ENCODE measurements at regions not wholly inside any gene's neighbourhood (a gene's known extent, or its start where the extent isn't known, plus 50 kb on each side); places are given as distances from the start of the nearest gene placed in this dataset.

DNA sequence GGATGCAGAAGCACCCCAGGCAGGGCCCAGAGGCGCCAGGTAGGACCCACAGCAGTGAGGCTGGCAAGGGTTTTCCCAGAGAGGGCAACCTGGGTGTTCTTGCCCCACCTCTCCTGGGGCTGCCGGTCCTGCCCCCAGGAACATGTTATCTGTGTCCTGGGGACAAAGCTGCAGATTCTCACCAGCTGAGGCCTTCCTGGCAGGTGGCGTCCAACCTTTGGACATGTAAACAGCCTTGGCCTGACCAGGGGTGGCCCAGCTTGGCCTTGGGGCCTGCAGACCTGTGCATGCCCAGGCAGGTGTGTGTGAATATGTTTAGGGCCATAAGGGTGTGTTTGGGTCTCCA, 101.8 kb upstream of the LARP1 start (continued):
- peak; percentile 89 for TF ChIP-seq GATAD2A (CRISPR knock-in tag; IDR thresholded peaks at IDR 0.05)
- TF ChIP-seq, protein P1, sequence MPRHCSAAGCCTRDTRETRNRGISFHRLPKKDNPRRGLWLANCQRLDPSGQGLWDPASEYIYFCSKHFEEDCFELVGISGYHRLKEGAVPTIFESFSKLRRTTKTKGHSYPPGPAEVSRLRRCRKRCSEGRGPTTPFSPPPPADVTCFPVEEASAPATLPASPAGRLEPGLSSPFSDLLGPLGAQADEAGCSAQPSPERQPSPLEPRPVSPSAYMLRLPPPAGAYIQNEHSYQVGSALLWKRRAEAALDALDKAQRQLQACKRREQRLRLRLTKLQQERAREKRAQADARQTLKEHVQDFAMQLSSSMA (CRISPR knock-in tag; IDR thresholded peaks at IDR 0.05): no peak
- TF ChIP-seq PPARG (CRISPR knock-in tag; conservative IDR thresholded peaks at IDR 0.05): 0 out of 2 replicates have a peak, but pooled peaks have one; percentile 51
- no peak for TF ChIP-seq SRSF4 (IDR thresholded peaks at IDR 0.05; ENCODE audit: low read depth, low read length, poor library complexity, severe bottlenecking)
- TF ChIP-seq ZNF674 (CRISPR knock-in tag; IDR thresholded peaks at IDR 0.05; ENCODE audit: low read depth): no peak
- TF ChIP-seq, protein P2, sequence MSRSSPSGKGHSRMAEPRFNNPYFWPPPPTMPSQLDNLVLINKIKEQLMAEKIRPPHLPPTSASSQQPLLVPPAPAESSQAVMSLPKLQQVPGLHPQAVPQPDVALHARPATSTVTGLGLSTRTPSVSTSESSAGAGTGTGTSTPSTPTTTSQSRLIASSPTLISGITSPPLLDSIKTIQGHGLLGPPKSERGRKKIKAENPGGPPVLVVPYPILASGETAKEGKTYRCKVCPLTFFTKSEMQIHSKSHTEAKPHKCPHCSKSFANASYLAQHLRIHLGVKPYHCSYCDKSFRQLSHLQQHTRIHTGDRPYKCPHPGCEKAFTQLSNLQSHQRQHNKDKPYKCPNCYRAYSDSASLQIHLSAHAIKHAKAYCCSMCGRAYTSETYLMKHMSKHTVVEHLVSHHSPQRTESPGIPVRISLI (CRISPR knock-in tag; IDR thresholded peaks at IDR 0.05; ENCODE audit: borderline replicate concordance): peak; percentile 39; the same call in 1 of the 2 replicates
- 0 out of 2 replicates have a peak, but pooled peaks have one; percentile 36 for TF ChIP-seq SNAI1 (CRISPR knock-in tag; IDR thresholded peaks at IDR 0.05; ENCODE audit: borderline replicate concordance)
- TF ChIP-seq, protein P3, sequence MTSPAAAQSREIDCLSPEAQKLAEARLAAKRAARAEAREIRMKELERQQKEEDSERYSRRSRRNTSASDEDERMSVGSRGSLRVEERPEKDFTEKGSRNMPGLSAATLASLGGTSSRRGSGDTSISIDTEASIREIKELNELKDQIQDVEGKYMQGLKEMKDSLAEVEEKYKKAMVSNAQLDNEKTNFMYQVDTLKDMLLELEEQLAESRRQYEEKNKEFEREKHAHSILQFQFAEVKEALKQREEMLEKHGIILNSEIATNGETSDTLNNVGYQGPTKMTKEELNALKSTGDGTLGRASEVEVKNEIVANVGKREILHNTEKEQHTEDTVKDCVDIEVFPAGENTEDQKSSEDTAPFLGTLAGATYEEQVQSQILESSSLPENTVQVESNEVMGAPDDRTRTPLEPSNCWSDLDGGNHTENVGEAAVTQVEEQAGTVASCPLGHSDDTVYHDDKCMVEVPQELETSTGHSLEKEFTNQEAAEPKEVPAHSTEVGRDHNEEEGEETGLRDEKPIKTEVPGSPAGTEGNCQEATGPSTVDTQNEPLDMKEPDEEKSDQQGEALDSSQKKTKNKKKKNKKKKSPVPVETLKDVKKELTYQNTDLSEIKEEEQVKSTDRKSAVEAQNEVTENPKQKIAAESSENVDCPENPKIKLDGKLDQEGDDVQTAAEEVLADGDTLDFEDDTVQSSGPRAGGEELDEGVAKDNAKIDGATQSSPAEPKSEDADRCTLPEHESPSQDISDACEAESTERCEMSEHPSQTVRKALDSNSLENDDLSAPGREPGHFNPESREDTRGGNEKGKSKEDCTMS (CRISPR knock-in tag; conservative IDR thresholded peaks at IDR 0.05): no peak
- TF ChIP-seq RAD51 (IDR thresholded peaks at IDR 0.05; ENCODE audit: borderline replicate concordance): no peak
- TF ChIP-seq ZIK1 (CRISPR knock-in tag; IDR thresholded peaks at IDR 0.05; ENCODE audit: borderline replicate concordance, low read depth): no peak
- TF ChIP-seq FOSL2 (CRISPR knock-in tag; IDR thresholded peaks at IDR 0.05): peak; percentile 69
- TF ChIP-seq MED13 (CRISPR knock-in tag; IDR thresholded peaks at IDR 0.05): peak; percentile 88; the same call in 1 of the 2 replicates
- TF ChIP-seq ZNF510 (CRISPR knock-in tag; IDR thresholded peaks at IDR 0.05; ENCODE audit: low read depth): no peak
- TF ChIP-seq, protein P4, sequence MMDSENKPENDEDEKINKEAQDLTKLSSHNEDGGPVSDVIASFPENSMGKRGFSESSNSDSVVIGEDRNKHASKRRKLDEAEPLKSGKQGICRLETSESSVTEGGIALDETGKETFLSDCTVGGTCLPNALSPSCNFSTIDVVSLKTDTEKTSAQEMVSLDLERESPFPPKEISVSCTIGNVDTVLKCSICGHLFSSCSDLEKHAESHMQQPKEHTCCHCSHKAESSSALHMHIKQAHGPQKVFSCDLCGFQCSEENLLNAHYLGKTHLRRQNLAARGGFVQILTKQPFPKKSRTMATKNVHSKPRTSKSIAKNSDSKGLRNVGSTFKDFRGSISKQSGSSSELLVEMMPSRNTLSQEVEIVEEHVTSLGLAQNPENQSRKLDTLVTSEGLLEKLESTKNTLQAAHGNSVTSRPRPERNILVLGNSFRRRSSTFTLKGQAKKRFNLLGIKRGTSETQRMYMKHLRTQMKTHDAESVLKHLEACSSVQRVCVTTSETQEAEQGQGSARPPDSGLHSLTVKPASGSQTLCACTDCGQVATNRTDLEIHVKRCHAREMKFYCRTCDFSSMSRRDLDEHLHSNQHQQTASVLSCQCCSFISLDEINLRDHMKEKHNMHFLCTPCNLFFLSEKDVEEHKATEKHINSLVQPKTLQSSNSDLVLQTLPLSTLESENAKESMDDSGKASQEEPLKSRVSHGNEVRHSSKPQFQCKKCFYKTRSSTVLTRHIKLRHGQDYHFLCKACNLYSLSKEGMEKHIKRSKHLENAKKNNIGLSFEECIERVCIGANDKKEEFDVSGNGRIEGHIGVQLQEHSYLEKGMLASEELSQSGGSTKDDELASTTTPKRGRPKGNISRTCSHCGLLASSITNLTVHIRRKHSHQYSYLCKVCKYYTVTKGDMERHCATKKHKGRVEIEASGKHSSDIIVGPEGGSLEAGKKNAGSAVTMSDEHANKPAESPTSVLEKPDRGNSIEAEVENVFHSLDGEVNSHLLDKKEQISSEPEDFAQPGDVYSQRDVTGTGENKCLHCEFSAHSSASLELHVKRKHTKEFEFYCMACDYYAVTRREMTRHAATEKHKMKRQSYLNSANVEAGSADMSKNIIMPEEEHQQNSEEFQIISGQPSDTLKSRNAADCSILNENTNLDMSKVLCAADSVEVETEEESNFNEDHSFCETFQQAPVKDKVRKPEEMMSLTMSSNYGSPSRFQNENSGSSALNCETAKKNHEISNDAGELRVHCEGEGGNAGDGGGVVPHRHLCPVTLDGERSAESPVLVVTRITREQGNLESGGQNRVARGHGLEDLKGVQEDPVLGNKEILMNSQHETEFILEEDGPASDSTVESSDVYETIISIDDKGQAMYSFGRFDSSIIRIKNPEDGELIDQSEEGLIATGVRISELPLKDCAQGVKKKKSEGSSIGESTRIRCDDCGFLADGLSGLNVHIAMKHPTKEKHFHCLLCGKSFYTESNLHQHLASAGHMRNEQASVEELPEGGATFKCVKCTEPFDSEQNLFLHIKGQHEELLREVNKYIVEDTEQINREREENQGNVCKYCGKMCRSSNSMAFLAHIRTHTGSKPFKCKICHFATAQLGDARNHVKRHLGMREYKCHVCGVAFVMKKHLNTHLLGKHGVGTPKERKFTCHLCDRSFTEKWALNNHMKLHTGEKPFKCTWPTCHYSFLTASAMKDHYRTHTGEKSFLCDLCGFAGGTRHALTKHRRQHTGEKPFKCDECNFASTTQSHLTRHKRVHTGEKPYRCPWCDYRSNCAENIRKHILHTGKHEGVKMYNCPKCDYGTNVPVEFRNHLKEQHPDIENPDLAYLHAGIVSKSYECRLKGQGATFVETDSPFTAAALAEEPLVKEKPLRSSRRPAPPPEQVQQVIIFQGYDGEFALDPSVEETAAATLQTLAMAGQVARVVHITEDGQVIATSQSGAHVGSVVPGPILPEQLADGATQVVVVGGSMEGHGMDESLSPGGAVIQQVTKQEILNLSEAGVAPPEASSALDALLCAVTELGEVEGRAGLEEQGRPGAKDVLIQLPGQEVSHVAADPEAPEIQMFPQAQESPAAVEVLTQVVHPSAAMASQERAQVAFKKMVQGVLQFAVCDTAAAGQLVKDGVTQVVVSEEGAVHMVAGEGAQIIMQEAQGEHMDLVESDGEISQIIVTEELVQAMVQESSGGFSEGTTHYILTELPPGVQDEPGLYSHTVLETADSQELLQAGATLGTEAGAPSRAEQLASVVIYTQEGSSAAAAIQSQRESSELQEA (CRISPR knock-in tag; IDR thresholded peaks at IDR 0.05; ENCODE audit: not compliant biosample characterization): no peak
- TF ChIP-seq HMGA1 (CRISPR knock-in tag; conservative IDR thresholded peaks at IDR 0.05): no peak
- TF ChIP-seq GATAD1 (CRISPR knock-in tag; IDR thresholded peaks at IDR 0.05): peak; percentile 21; the same call in 1 of the 2 replicates
- TF ChIP-seq, protein P5, sequence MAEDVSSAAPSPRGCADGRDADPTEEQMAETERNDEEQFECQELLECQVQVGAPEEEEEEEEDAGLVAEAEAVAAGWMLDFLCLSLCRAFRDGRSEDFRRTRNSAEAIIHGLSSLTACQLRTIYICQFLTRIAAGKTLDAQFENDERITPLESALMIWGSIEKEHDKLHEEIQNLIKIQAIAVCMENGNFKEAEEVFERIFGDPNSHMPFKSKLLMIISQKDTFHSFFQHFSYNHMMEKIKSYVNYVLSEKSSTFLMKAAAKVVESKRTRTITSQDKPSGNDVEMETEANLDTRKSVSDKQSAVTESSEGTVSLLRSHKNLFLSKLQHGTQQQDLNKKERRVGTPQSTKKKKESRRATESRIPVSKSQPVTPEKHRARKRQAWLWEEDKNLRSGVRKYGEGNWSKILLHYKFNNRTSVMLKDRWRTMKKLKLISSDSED (CRISPR knock-in tag; IDR thresholded peaks at IDR 0.05): no peak
